ENCODE measurements at regions not wholly inside any gene's neighbourhood (a gene's known extent, or its start where the extent isn't known, plus 50 kb on each side); places are given as distances from the start of the nearest gene placed in this dataset.

DNA sequence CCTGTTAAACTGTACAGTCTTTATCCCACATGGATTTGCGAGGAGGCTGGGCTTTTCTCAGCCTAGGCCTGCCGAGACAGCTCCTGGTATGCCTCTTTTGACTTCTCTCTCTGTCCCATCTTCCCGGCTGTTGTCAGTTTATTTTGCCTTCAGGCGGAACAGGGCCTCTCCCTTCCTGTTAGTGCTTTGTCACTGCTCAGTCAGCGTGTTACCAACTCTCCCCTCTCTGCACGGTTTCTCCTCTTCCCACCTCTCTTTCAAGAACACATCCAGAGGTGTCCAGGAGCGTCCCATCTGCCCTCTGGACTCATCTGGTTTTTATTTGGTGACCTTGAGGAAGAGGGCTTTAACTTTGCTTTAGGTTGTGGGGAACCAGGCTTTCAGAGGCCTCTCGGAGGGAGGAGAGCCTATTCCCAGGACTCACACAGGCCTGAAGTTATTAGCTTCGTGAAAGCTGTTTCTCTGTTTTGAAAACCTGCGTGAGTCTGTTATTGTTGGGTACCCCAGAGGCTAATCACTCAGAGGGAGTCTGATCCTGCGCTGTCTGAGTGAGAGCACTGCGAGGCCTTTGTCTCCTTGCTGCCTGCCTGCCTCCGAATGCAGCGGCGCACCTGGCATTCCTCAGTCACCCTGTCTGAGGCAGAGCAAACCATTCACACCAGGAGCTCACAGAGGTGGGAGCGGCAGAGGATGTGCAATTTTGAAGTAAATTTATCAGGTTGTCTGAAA is 234.4 kb upstream of the MPDZ start:
- no peak for DNase-seq

DNA sequence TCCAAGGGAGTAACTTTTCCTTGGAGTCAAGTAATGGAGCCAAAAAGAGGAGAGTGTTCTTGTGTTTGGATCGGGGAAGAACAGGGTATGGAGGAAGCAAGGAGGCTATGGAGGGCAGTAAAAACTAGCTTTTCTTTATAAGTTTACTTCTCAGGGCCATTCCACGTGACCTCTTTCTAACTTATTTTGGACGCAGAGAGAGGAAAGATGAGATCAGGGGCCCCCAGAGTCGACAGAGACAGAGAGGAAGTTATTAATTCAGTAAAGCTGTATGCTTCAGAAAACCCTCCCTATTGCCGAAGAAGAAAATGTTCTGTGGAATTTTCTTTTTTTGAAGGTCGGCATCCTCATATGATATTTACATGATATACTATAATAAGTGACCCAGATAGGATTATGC is 233.8 kb upstream of the MPDZ start:
- no peak for DNase-seq

DNA sequence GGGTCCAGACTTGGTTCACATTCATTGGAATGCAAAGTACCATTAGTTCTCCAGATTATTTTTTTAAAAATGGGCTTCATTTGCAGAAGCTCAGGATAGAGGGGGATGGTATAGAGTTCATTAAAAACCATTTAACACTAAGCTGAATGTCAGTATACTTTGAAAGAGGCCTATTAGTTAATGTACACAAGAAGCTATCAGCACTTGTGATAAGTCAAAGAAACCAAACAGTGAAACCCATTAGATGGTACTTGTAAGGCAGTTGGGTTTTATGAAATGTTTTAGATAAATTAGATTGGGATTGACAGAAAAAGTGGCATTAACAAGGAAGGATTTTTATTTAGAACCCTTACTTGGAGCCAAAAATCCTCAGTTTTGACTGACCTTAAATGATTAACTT is 229.2 kb upstream of the MPDZ start:
- DNase-seq: no peak

DNA sequence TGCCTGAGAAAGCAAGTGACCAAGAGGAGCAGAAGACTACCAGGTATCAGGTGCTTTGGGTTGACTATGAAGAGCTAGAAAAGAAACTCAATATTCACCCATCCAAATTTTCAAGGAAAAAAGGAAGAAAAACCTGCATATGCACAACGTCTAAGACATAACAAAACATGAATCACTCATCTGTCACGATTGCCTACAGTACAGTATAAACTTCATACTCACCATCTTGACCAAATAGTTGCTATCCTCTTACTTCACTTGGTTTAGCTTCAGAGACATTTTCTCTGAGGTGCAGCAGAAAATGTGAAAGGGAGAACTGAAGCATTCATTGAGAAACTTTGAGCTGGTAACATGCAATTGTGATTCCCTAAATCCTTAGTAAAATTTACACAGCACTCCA is 228.6 kb upstream of the MPDZ start:
- no peak for DNase-seq

DNA sequence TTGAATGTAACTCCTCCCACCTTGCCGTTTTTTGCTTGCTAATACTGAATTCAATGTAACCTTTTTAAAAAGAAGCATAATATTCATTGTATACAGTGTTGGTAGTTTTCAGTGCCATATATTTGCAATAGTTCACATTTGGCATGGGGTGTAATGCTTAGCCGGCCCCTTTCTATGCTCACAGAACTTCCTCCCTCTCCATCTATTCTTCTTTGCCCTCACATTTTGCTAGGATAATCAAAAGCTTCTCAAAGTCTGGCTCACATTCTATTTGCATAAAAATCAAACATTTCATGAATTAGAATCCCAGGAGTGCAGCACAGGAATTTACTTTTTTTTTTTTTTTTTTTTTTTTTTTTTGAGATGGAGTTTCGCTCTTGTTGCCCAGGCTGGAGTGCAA is 226.3 kb upstream of the MPDZ start:
- no peak for DNase-seq

DNA sequence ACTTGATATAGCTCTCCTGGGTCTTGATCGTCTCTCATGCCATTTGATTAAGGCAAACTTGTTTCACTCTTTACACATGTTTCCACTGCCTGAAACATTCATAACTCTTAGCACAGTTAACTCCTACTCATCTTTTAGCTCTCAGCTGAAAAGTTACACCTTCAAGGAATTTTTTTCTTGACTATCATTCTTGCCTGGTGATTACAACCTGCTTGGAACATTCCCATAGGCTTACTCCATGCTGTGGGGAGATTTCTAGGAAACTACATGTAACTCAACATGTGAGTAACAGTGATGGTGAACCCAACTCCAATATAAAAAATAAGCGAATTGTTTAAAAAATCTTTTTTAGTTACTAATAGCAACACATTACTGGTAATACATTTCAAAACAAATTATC is 224.1 kb upstream of the MPDZ start:
- DNase-seq: no peak

DNA sequence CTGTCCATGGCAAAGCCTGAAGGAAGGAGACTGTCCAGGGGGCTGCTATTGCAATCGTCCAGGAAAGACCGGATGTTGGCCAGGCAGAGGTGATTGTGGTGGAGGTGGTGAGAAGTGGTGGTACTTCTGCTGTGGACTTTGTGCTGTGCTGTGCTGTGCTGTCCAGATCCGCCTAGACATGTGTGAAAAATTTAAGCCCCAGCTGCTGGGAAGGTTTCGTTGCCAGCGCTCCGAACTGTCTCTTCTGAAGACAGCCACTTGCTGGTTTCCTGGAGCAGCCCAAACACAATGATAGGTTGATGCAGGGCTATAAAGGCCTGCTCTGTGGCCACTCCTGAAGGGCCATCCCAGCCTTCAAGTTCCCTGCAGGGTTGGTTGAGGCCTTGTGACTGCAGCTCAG is 223.0 kb upstream of the MPDZ start:
- DNase-seq: no peak

DNA sequence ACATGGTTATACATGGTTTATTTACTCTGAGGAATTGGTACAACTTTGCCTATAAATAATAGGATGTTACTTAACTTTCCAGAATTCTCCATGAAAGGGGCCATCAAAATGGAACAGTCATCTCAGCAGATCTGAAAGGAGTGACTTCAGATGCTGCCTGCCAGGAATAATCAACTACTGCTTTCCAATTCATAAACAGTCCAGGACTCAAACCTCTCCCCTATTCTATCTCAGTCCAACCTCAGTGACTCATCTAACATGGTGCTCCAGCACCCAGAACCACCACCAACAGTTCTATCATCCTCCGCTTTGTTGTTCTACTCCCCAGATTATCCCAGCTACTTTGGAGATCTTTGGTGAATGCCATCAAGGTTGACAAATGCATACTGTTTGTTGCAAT is 221.5 kb upstream of the MPDZ start:
- no peak for DNase-seq

DNA sequence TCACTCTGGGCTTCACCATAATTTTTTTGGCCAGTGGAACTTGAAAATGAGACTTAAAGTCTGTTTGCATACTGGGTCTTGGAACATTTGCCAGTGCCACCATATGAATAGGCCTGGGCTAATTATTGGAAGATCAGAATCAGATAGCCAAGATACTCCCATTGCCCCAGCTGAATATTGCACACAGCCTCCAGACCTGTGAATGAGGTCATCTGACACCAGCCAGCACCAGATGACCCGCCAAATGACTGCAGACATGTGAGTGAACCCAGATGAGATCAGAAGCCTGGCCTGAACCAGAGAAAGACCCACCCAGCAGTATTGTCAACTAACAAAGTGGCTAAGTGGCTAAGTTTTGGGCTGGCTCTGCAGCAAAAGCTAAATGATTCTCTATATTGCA is 220.5 kb upstream of the MPDZ start:
- DNase-seq: no peak

DNA sequence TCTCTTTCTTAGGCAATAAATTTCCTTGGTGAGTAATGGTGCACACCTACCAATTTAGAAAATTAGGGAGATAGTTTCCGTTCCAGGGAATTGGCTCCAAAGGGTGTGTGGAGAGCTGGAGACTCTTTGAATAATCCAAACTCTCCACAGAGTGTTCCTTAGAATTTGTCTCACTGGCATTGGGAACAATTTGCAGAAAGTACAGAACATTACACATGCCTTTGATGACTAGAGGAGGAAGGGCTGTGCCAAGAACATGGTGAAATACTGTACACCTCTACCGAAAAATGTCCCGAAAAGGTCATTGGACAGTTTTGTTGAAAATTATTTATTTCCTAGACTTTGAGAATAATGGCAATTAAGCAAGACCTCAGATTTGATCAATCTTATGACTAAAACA is 214.2 kb upstream of the MPDZ start:
- DNase-seq: no peak

DNA sequence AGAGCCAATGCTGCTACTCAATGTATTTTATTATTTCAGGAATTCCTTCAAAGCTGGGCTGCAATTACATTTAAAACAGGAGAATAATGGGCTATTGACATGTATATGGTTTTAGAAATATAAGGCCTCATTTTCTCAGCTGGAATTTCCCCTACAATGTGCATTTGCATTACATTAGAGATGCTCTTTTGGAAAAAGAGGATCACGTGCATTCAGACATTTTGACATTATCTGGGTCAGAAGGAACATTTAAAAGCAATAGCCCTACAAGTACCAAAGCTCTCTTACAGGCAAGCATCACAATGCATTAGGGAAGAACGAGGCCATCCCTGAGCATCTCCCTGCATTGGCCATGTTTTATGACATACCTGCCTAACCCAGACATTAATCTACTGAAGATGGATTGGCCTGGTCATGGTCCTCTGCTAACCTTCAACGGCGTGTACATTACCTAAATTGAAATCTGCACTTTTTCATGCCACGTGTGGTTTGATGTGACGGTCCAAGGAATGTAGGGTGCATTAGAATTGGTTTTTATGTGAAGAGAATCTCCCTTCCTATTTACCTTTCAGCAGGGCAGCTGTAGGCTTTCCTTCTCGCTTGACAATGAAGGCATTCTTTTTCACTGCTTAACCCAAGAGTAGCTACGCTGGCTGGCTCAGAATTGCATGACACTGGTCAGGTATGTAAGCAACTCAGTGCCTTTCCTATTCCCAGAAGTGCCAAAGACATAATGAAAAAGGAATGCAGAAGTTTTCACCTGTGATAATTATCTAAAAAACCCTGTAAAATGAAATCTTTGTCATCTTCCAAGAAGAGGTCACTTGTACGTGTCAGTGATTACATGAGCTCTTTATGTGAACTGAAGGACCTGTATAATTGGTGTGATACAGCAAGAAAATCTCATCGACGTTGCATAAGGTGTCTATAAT is 212.3 kb upstream of the MPDZ start:
- no peak for DNase-seq

DNA sequence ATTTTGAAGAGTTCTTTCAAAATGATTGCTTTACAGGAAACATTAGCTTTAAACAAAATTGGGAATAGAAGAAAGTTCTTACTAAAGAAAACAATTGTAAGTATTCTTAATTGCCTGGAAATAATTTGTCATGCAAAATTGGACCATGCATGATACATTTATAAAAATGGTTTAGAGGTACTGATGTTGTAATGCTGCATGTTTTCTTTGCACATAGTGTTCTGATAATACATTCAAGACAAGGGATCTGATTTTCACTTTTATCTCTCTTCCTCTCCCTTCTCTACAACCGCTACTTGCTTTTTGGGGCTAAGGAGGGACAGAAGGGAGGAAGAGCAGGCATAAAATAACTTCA is 211.6 kb upstream of the MPDZ start:
- no peak for DNase-seq

DNA sequence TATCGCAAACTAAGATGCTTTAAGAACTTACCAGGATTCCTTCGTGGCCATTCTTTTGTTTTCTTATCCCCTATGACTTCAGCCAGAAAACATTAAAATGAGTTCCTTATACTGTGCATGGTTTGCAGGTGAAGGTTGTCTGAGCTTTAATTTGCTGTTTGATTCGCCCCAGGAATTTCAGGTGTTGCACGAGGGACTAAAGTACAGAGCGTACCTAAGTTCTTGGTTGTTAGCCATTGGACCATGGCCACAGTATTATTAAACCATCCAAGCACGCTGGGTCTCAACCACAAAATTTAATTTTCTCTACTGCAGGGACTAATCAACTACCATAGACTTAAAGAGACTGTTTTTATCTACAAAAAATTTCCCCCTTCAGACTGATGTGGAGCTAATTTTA is 208.4 kb upstream of the MPDZ start:
- no peak for DNase-seq

DNA sequence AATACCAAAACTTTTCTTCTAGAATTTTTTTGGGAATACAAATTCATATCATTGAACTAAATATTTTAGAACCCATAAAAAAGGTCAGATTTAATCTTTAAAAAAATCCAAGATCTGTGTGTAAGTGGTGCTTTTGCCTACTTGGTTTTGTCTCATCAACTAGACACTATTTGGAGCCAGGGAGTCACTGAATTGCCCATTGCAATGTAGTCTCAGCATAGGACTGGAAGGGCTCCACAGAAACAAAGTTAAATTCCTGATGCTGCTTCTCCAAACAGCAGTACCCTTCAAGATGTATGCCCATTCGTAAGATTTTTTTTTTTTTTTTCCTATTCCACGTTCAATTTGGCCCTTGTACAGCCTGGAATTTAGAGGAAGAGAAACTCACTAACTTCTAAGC is 208.0 kb upstream of the MPDZ start:
- DNase-seq: no peak

DNA sequence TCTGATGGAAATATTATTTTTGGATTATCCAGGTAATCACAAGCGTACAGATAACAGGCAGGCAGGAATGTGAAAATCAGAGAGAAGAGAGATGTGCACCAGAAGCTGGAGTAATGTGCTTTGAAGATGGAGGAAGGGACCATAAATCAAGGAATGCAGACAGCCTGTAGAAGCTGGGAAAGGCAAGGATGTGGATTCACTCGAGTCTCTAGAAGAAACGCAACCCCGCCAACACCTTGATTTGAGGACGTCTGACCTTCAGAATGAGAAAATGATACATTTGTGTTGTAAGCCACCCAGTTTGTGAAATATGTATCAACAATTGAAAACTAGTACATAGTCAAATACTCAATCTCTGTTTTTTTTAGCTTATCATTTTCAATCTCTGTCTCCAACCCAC is 207.6 kb upstream of the MPDZ start:
- DNase-seq: no peak

DNA sequence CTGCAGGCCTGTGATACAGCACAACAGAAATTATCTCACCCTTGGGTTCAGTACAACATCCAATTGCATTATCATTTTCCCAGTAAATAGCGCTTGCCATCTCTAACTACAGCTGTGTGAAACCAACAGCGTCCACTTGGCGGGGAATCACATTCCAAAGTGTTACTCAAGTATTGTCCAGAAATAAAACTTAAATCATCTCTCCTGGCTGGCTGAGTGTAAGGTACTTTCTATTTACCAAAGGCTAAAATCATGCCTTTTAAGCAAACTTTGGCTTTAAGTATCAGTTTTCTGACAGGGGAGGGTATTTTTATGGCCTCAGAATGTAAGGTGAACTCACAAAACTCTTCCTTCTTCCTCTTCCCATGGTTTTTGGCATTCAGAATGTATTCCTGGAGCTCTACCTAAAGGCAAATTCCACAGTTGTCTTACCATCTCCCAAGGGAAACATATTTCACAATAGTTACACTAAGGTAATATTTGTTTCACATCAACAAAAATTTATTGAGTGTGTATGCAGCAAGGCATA is 205.6 kb upstream of the MPDZ start:
- DNase-seq: no peak

DNA sequence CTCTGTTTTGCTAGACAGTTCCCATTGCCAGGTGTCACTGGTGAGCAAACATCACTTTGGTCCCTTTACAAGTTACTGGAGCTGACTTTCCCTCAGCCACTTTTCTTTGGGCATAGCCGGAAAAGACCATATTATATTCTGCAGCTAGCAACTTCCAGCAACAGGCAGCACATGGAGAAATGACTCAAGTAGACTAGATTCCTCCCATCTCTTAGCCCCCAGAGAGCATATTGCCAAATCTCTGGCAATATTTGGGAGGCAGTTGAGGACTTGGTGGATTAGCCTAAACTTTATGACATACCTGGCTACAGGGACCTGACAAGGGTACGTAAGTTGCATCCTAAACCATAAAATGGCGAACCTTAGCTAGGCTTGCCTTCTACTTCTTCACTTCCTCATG is 204.7 kb upstream of the MPDZ start:
- DNase-seq: no peak

DNA sequence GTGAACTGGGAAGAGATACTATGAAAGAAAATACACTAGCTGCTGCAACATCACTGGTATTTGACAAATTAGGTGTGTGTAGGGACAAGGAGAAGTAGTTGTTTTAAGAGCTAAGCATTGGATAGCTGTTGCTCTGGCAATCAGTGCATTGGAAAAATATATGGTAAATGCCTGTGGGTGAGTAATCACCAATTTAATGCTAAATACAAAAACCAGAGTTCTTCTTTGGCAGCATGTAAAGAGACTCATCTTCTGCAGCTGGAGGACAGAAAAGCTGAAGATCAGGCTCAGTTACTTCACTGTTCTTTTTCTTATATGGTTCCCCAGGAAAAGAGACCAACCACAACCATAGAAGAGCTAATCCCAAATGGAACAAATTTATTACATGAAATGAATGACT is 201.8 kb upstream of the MPDZ start:
- no peak for DNase-seq

DNA sequence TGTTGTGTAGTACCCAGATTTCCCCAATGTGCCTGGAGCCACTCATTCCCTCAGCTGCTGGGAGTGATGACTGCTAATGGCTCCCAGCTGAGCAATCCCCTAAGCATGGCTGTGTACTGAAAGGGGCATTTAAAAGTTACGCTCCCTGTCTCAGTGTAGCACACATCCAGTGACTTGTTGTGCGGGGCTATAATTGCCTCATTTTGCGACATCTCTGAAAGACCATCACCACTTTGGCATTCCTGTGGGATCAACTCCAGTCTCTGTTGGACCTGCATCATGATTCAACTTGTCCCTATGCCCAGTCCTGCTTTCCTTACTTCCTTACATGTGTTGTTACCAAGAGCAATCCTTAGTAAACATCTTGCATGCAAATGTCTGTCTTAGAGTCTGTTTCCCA is 201.2 kb upstream of the MPDZ start:
- DNase-seq: no peak

DNA sequence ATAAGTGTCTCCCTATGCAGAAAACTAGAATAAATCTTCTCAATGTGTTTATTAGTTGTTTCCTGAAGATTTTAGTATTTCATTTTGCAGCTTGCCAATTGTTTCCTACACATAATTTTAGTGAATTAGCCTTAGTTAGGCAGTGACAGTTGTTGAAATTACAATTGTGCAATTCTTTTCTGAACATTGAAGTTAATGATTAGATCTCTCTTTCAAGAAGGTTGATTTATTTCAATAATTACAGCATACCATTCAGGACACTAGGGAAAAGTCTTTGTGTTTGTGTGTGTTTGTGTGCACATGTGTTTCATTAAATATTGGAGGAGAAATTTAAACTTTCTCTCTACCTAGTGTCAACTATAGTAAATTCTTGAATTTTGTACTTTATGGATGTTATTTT is 199.6 kb upstream of the MPDZ start:
- no peak for DNase-seq

DNA sequence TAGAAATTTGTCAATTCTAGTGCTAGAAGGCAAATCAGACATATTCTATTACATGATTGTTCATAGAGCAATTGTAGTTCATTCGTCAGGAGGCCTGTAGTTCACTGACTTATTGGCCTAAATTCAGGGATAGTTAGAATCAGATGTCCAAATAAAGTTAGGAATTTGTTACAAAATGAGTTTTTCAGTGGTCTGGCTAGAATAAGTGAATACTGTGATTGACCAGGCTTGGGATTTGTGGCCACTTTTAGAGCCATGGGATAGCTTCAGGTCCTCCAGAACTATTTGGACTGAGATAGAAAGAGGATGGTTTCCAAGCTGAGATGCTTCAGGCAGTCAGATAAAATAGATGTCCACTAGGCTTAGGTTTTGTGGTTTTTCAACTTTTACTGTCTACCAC is 199.1 kb upstream of the MPDZ start:
- DNase-seq: no peak

DNA sequence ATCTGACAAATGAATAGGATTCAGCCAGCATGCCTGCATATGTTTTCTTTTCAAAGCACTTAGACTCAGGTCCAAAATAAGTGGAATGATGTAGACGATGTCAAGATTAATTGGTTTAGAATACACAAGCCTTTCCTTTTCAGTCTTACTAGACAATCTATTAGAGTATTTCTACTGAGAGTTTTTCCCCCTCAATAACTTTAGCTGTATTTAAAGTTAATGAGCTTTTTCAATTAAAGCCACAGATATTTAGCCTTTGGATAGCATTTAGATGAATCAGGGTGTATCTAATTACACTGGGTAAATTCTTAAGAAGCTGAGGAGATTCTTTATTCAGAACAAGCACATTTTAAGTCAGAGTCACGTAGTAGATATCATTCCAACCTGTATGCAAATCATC is 198.7 kb upstream of the MPDZ start:
- DNase-seq: no peak

DNA sequence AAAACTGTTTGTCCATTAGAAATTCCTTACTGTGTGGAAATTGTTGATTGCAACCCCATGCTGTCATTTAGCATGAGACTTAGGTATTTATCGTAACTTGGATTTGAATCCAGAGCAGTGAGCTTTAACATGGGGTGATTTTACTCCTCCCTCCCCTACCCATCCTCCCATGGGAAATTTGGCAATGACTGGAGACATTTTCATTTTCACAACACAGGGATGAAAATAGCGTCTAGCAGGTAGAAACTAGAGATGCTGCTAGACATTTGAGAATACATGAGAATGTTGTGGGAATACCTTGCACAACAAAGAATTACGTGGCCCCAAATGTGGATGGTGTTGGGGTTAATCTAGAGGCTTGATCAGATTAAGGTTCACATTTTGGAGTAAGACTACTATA is 191.3 kb upstream of the MPDZ start:
- DNase-seq: no peak

DNA sequence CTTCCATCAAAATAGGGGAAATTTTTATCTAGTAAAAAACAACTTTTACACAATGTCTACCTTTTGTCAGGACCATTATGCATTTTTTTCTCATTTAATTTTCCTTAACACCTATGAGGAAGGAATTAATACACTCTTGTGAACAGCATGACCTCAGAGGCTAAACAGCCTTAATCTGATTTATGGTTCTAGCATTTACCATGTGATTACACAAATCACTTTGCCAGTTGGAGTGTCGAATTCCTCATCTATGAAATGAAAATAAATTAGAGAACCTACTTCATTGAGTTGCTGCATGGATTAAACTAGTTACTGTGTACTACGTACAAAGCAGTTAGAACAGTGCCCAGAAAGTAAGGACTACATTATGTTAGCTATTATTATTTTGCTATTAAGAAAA is 187.7 kb upstream of the MPDZ start:
- peak; percentile 26 for DNase-seq

Data from NCI-H524 treated with DMSO at 0.1 percent for 48 hours (cell line).